COLO668 (cell line): ENCODE measurements at regions not wholly inside any gene's neighbourhood (a gene's known extent, or its start where the extent isn't known, plus 50 kb on each side); places are given as distances from the start of the nearest gene placed in this dataset.
A peak's percentile ranks its signal among the peaks of the same experiment; 100 is the strongest.
"Not testable (repeated sequence)": the region's sequence is repeated elsewhere in the genome, so short reads cannot be mapped to it uniquely, and the experiment has no call there.

Experiments used
- DNase-seq: peaks from one replicate; lab custom pipeline; 2025; ENCODE audit not compliant: unreplicated experiment; lab: John Stamatoyannopoulos, UW

DNA sequence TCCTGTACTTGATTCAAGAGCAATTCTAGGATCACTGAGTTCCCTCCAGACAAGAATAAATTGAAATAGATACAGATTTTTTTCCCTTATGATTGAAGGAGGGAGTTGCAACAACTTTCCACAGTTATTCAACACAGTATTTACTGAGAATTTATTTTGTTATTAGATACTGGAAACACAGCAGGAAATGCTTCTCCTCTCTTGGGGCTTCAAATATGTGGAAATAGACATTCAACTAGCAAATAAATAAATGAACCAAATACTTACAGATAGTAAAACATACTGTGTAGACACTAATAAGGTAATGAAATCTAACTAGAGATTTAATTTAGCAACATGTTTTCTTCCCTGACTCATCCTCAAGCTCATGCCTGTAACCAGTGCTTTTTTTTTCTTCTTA lies 169.2 kb downstream of the LNPK start:
- no peak for DNase-seq

DNA sequence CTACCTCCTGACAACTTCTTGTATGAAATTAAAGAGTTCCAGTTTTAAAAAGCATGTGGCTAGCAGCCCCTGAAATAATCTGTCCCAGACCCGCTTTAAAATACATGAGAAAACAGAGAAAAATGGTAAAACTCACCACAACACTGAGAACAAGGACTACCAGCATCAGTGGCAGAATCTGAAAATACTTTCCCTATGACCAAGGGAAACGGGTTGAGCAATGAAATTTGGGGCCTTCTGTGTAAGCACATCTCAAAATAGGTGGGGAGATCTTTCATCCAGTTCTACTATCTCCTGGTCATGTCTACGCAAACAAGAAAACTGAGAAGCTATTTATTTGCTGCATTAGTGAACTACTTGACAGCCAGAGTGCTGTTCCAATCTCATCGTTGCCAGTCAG lies 172.3 kb downstream of the LNPK start:
- DNase-seq, result no peak

DNA sequence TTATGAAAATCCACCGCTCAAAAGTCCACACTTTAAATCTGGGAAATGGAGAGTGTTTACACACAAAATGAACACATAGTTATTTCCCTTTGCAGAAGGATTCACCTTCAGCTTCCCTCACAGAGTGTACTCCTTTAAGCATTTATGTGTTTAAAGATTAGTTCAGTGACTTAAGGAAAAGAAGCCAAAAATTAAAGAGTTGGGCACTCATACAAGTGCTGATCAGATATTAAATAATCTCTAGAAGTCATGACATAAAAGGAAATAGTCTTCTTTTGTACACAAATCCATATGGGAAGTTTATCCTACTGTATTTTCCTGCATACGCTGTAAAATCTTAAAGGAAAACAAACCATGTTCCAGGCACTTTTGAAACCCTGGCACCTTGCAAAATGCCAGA lies 174.2 kb downstream of the LNPK start:
- no peak for DNase-seq

- DNase-seq, result no peak
These were observed 177.8 kb downstream of the LNPK start for GRCh38 chr2:175824243-175824642.

GRCh38 chr2:175823707-175824073 lies 178.4 kb downstream of the LNPK start:
- DNase-seq, result no peak

GRCh38 chr2:175823002-175823706 lies 178.9 kb downstream of the LNPK start:
- DNase-seq, result peak; percentile 10

- no peak for DNase-seq
These were observed 184.8 kb downstream of the LNPK start for GRCh38 chr2:175817221-175817620.

DNA sequence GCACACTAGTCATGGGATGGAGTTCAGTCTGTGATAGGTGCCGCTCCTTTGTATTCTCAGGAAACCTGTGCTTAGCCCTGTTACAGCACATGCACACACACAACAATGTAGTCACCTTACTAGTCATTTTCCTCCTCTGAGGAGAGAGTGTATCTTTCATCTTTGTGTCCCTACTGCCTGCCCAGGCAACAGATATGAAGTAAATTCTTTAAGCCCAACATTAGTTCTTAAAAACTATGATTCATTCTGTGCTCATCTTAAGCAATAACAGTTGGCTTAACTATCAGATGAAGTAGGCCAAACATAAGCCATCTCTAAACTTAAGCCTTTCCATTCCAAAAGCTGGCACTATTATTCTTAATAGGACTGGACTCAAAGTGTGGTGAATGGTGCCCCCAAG lies 186.5 kb downstream of the LNPK start:
- DNase-seq, result no peak

DNA sequence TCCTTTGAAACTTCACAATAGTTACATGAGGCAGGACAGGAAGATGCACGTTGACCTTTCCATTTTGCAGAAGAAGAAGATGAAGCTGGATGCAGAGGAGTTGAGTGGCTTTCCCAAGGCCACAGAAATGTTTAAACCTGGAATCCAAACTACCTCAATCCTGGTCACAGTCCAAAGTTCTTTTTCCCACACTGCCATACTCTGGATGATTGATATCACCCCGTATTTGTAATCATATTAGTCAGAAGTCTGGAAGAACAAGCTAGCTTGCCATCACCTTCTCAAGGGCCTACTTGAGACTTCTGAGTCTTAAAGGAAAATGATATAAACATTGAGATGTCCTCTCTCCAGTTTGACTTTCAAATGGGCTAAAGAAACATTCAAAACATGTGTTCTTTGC lies 190.1 kb downstream of the LNPK start:
- DNase-seq, result no peak

DNA sequence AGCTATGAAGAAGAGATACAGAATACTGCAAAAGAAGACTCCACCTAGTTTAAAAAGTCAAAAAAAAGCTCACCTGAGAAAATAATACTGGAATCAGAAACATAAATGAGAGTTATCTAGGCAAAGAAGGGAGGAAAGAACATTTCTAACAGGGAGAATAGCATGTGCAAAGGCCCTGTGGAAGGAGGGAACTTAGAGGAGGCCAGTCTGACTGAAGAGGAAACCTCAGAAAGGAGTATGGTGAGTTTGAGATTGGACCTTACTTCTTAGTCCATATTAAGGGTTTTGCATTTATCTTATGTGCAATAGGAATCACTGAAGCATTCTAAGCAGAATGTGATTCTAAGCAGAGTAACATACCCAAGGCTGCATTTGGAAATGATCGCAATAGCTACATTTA lies 193.2 kb downstream of the LNPK start:
- DNase-seq, result no peak

DNA sequence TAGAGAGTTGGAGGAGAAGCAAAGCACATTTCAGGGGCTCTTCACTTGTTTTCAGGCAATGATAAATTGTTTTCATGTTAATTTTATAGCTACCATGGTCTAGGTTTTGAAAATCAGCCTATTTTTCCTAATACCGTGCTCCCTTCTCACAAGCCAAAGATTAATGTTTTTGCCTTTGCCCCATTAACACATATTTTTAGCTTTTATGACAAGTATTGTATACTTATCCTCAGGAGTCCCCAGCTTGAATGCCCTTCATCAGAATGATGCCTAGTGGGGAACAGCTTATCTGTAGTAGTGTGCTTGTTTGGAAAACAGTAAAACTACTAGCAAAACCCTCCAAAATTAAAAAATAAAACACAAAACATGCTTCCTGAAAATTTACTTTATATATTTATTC lies 194.0 kb downstream of the LNPK start:
- no peak for DNase-seq

- no peak for DNase-seq
These were observed 194.8 kb downstream of the LNPK start for GRCh38 chr2:175807031-175807873.

GRCh38 chr2:175806570-175806969 lies 195.5 kb downstream of the LNPK start:
- no peak for DNase-seq

GRCh38 chr2:175806125-175806490 lies 196.0 kb downstream of the LNPK start:
- no peak for DNase-seq

- DNase-seq, result no peak
These were observed 196.5 kb downstream of the LNPK start for GRCh38 chr2:175805442-175806124.

GRCh38 chr2:175804122-175804521 lies 197.9 kb downstream of the LNPK start:
- no peak for DNase-seq

- DNase-seq, result not testable (repeated sequence)
These were observed 205.6 kb downstream of the LNPK start for GRCh38 chr2:175796422-175796821.

DNA sequence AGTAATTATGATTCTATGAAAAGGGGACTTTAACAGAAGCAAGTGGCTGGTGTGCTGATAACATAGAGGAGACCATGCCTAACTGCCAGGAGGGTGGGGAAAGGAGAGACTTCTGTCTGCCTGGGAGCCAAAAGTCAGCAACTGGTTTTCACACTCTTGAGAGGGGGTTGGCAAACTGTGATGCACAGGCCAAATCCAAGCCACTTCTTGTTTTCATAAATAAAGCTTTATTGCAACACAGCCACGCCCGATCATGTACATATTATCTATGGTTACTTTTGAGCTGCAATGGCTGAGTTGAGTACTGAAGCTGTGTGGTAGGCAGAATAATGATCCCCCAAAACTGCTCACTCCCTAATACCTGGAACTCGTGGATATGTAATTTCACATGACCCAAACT lies 208.4 kb downstream of the LNPK start:
- no peak for DNase-seq

GRCh38 chr2:175792881-175793280 lies 209.2 kb downstream of the LNPK start:
- no peak for DNase-seq

DNA sequence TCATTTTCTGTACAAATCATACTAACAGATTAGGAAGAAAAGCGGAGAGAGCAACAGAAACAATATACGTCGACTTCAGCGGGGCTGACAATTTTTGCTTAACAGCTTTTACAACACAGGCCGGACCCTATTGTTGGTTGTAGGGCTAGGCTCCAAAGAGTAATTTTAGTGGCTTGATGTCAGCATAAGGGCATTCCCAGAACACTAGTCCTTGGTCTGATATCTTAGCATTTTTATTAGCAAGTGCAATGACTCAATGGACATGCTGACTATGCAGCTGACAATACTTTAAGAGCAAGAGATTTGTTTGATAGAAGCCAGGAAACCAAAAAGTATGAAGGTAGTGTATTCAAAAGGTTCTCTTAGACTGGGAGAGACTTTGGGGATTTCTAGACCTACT lies 209.9 kb downstream of the LNPK start:
- DNase-seq, result no peak

DNA sequence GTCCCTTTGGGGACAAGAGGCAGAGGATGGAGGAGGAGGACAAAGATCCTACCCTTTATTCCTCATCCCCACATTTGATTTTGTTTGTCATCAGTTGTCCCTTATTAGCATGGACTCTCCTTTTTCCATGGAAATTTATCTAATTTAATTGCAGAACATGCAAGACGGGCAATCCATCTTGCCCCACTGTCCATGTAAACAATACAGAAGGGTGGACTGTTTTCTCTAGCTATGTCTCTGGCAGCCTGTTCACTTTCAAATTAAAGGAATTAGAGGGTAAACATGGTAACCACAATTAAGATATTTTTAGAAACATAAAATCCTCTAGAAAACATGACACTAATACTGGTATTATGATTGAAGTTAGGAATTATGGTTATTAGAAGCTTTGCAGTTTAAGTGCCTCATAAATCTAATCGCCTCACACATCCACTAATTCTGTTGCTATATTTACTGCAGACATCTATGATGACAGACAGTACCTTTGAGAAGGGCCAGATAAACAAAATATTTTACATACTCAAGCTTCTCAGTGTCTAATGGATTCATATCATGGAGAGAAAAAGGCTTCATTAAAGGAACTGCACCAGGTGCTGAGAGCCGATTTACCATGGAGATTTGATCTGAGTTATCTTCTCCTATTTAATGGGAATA lies 215.5 kb downstream of the LNPK start:
- DNase-seq, result no peak

- DNase-seq, result not testable (repeated sequence)
These were observed 224.7 kb downstream of the LNPK start for GRCh38 chr2:175777337-175777736.
